WTC11 (cell line): ENCODE measurements at regions not wholly inside any gene's neighbourhood (a gene's known extent, or its start where the extent isn't known, plus 50 kb on each side); places are given as distances from the start of the nearest gene placed in this dataset.
"Not testable (repeated sequence)": the region's sequence is repeated elsewhere in the genome, so short reads cannot be mapped to it uniquely, and the experiment has no call there.

Experiments used
- CTCF ChIP-seq: fragments of 200-600 bp; IDR thresholded peaks from 2 replicates; pipeline ENCODE4 v1.8.0; 2022; ENCODE audit warnings: antibody characterized with exemption
- E2F4 ChIP-seq: sonication (generic); formaldehyde crosslinking; IDR thresholded peaks from 2 replicates; pipeline ENCODE4 v1.8.1; 2022; ENCODE audit warnings: low read depth, mild to moderate bottlenecking, moderate library complexity, missing genetic modification reagents, borderline replicate concordance
- FOXJ3 ChIP-seq: sonication (generic); formaldehyde crosslinking; IDR thresholded peaks from 2 replicates; pipeline ENCODE4 v1.9.0; 2021; ENCODE audit warnings: missing genetic modification reagents, mild to moderate bottlenecking, borderline replicate concordance
- FOXP1 ChIP-seq: sonication (generic); formaldehyde crosslinking; IDR thresholded peaks from 2 replicates; pipeline ENCODE4 v1.8.0; 2022; ENCODE audit warnings: missing genetic modification reagents, mild to moderate bottlenecking, moderate library complexity, borderline replicate concordance
- MLX ChIP-seq: sonication (generic); formaldehyde crosslinking; IDR thresholded peaks from 2 replicates; pipeline ENCODE4 v1.8.1; 2023; ENCODE audit warnings: mild to moderate bottlenecking, missing genetic modification reagents, moderate library complexity
- ZBTB43 ChIP-seq: sonication (generic); formaldehyde crosslinking; IDR thresholded peaks from 2 replicates; pipeline ENCODE4 v1.8.1; 2023; ENCODE audit warnings: mild to moderate bottlenecking, missing genetic modification reagents
- ZNF281 ChIP-seq: sonication (generic); formaldehyde crosslinking; IDR thresholded peaks from 2 replicates; pipeline ENCODE4 v1.8.0; 2023; ENCODE audit warnings: mild to moderate bottlenecking, missing genetic modification reagents

GRCh38 chr1:99078529-99078928 is 73.9 kb upstream of the PLPPR5 start:
- not testable (repeated sequence) for TF ChIP-seq FOXP1 (CRISPR knock-in tag); CTCF; ZNF281 (CRISPR knock-in tag); ZBTB43; FOXJ3 (CRISPR knock-in tag); MLX (CRISPR knock-in tag); E2F4 (CRISPR knock-in tag)
